ENCODE measurements at regions not wholly inside any gene's neighbourhood (a gene's known extent, or its start where the extent isn't known, plus 50 kb on each side); places are given as distances from the start of the nearest gene placed in this dataset.

GRCh38 chr14:87305345-87305744 is 687.6 kb downstream of the GALC start:
- TF ChIP-seq CTCF (IDR thresholded peaks at IDR 0.05) (no peak), POLR2A (IDR thresholded peaks at IDR 0.05) (no peak)
